A673 (cell line): ENCODE measurements at regions not wholly inside any gene's neighbourhood (a gene's known extent, or its start where the extent isn't known, plus 50 kb on each side); places are given as distances from the start of the nearest gene placed in this dataset.

Experiments
- CTCF ChIP-seq: fragments of 300-800, 200-600 bp; sonication (generic); conservative IDR thresholded peaks from 2 replicates; pipeline ENCODE4 v1.5.1; 2017; ENCODE audit warnings: low read depth, mild to moderate bottlenecking, antibody characterized with exemption, low read length, moderate library complexity, mixed read lengths
- EZH2 ChIP-seq: fragments of 200-600 bp; sonication (generic); IDR thresholded peaks from 2 replicates; pipeline ENCODE4 v1.6.1; 2017; ENCODE audit warnings: borderline replicate concordance, low read depth, mild to moderate bottlenecking, mixed read lengths, antibody characterized with exemption, low read length; ENCODE audit not compliant: poor library complexity, severe bottlenecking

- no peak for TF ChIP-seq CTCF
- TF ChIP-seq EZH2, result no peak
Measured at GRCh38 chr5:121288781-121289180, 562.9 kb upstream of the FTMT start.
